ENCODE measurements at regions not wholly inside any gene's neighbourhood (a gene's known extent, or its start where the extent isn't known, plus 50 kb on each side); places are given as distances from the start of the nearest gene placed in this dataset.

DNA sequence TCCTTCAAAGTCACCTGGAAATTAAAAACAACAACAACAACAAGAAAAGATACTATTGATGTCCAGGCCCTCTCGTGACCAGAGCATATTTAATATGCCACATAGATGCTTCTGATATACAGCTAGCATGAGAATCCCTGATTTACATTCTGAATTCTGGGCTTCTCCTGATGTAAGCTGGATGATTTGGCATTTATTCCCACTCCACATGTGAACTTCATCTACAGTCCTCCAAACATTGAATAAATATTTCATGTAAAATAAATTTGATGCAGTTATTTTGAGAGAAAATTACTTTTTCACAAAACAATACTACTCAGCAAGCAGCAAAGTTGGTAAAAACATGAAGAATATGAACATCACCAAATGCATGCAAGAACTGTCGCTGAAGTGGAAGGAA is 453.2 kb upstream of the SETBP1 start:
- TF ChIP-seq, protein P1, sequence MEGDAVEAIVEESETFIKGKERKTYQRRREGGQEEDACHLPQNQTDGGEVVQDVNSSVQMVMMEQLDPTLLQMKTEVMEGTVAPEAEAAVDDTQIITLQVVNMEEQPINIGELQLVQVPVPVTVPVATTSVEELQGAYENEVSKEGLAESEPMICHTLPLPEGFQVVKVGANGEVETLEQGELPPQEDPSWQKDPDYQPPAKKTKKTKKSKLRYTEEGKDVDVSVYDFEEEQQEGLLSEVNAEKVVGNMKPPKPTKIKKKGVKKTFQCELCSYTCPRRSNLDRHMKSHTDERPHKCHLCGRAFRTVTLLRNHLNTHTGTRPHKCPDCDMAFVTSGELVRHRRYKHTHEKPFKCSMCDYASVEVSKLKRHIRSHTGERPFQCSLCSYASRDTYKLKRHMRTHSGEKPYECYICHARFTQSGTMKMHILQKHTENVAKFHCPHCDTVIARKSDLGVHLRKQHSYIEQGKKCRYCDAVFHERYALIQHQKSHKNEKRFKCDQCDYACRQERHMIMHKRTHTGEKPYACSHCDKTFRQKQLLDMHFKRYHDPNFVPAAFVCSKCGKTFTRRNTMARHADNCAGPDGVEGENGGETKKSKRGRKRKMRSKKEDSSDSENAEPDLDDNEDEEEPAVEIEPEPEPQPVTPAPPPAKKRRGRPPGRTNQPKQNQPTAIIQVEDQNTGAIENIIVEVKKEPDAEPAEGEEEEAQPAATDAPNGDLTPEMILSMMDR (IDR thresholded peaks at IDR 0.05) = no peak
- TF ChIP-seq EZH2phosphoT487 (IDR thresholded peaks at IDR 0.05) (no peak), EZH2 (IDR thresholded peaks at IDR 0.05) (no peak)

Measured in neural progenitor cell (in vitro differentiated cells).